ENCODE measurements at regions not wholly inside any gene's neighbourhood (a gene's known extent, or its start where the extent isn't known, plus 50 kb on each side); places are given as distances from the start of the nearest gene placed in this dataset.

DNA sequence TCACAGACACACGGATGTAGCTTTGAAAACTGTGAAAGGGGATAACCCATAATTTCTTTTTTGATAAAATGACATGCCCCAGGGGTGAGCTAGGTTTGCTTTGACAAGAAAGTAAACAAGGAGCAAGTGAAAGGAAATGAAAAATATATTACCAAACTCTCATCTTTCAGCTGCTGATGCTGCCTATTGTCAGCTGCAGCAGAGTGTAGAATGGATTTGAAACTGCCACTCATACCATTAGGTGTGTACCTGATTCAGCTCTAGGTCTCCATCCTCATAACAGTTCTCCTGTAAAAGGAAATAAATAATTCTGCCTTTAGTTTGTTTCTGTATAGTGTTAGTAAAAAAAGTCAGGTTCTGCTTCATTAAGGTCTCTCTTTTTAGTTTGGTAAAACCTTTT is 415.1 kb upstream of the MARCKS start:
- H3K27ac ChIP-seq, result no peak overlapping the region
- TF ChIP-seq, protein P1, sequence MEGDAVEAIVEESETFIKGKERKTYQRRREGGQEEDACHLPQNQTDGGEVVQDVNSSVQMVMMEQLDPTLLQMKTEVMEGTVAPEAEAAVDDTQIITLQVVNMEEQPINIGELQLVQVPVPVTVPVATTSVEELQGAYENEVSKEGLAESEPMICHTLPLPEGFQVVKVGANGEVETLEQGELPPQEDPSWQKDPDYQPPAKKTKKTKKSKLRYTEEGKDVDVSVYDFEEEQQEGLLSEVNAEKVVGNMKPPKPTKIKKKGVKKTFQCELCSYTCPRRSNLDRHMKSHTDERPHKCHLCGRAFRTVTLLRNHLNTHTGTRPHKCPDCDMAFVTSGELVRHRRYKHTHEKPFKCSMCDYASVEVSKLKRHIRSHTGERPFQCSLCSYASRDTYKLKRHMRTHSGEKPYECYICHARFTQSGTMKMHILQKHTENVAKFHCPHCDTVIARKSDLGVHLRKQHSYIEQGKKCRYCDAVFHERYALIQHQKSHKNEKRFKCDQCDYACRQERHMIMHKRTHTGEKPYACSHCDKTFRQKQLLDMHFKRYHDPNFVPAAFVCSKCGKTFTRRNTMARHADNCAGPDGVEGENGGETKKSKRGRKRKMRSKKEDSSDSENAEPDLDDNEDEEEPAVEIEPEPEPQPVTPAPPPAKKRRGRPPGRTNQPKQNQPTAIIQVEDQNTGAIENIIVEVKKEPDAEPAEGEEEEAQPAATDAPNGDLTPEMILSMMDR (conservative IDR thresholded peaks at IDR 0.05), result no peak
- no peak for TF ChIP-seq ZFX (IDR thresholded peaks at IDR 0.05)

DNA sequence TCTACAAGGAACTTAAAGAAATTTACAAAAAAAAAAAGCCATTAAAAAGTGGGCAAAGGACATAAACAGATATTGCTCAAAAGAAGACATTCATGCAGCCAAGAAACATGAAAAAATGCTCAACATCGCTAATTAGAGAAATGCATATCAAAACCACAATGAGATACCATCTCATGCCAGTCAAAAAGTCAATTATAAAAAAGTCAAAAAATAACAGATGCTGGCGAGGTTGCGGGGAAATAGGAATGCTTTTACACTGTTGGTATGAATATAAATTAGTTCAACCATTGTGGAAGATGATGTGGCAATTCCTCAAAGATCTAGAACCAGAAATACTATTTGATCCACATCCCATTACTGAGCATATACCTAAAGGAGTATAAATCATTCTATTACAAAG is 411.9 kb upstream of the MARCKS start:
- H3K27ac ChIP-seq, result no peak overlapping the region
- TF ChIP-seq ZFX (IDR thresholded peaks at IDR 0.05), result no peak

DNA sequence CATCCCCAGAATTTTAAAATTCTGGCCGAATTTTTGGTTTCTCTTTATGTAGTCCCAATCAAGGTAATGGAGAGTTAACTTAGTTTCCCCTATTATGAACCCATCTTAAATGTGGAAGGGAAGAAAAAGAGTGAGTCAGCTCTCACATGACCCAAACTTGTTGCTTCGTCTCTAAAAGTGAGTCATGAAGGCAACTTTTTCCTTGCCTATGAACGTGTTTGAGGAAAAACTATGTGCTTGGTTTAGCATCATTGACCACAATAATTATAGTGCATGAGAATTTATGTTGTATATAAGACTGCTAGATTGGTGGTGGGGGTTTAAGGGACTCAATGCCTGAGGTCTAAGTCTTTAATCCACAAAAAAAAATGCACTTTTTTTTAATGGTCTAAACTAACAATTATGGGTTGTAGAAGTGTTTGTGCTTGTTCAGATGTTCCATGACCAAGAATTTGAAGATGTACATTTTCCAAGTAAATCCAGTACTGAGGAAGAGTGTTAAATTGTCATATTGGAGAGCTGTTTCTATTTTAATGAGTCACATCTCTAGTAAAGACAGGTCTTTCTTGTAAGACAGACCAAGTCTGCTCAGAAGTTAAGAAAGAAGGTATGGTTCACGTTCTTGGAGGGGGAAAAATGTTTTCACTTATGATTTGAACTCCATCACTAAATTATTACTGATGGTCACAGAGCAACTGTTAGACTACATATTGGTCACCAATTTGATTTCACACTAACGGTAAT is 409.9 kb upstream of the MARCKS start:
- TF ChIP-seq ZFX (IDR thresholded peaks at IDR 0.05), result no peak
- TF ChIP-seq, protein P1 (conservative IDR thresholded peaks at IDR 0.05), result no peak
- no peak overlapping the region for H3K27ac ChIP-seq

DNA sequence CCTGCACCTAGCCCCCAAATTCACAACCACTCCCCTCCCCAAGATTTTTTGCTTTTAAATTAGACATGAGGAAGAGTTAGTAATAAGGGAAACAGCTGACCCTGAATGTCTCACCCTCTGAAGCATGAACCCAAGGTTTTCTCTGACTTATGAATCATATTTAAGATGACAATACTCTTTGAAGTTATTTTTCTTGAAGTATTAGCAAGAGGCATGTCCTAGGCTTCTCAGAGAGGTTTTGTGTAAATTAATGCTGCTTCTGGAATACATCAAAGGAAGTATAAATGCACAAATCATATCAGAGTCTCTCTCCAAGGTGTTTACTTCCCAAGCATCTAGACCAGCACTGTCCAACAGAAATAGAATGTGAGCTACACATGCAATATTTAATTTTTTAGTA is 408.1 kb upstream of the MARCKS start:
- no peak for TF ChIP-seq ZFX (IDR thresholded peaks at IDR 0.05)
- TF ChIP-seq, protein P1 (conservative IDR thresholded peaks at IDR 0.05), result no peak
- H3K27ac ChIP-seq, result no peak overlapping the region

DNA sequence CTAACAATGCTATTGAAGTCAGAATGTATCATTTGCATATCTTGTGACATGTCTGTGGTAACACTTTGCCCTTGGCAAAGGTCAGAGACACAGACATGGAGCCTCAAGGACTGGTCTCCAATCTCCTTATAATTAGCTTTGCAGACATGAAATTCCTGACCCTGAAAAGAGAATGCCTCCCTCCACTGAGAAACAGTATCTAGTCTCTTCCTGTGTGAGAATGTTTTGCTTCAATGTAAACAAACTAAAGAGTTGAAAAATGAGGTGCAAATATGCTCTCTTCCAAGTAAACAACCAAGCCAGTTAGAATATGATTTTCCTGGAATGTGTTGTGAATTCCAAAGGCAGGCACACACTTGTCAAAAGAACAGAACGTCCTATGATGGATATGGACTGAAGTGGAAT is 407.1 kb upstream of the MARCKS start:
- no peak overlapping the region for H3K27ac ChIP-seq
- TF ChIP-seq ZFX (IDR thresholded peaks at IDR 0.05), result no peak
- TF ChIP-seq, protein P1 (conservative IDR thresholded peaks at IDR 0.05), result no peak

DNA sequence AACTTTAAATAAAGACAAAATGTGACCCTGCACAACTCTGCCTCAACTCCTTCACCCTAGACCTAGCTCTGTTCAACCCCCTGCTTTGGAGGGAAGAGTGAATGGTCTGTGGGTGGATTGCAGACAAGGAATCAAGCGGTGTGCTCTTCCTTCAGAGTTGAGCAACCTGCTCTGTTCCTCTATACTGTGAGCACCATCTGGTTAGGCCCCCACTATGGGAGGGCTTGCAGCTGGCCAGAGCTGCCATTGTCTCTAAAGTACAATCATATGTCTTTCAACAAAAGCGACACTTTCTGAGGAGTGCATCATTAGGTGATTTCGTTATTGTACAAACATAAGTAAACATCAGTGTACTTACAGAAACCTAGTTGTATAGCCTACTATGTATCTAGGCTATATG is 406.1 kb upstream of the MARCKS start:
- no peak overlapping the region for H3K27ac ChIP-seq
- TF ChIP-seq ZFX (IDR thresholded peaks at IDR 0.05), result no peak
- TF ChIP-seq, protein P1 (conservative IDR thresholded peaks at IDR 0.05), result no peak

DNA sequence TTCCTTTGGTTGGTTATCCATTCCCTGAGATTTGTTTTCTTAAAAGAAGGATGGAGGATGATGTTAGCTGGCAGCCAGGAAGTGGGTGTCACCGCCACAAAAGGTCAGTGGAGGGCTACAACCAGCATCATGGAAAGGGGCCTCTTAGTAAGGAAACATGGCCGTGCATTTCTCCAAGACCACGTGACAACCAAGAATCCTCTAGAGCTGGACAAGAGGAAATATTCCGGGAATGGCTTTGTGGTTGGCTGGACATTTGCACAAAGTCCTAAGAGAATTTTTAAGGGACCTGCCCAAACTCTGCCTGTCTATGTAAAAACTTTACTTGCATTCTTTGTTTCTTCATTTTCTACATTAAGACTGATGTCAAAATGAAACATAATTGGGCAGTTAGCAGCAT is 399.9 kb upstream of the MARCKS start:
- no peak overlapping the region for H3K27ac ChIP-seq
- no peak for TF ChIP-seq ZFX (IDR thresholded peaks at IDR 0.05)
- TF ChIP-seq, protein P1 (conservative IDR thresholded peaks at IDR 0.05), result no peak

DNA sequence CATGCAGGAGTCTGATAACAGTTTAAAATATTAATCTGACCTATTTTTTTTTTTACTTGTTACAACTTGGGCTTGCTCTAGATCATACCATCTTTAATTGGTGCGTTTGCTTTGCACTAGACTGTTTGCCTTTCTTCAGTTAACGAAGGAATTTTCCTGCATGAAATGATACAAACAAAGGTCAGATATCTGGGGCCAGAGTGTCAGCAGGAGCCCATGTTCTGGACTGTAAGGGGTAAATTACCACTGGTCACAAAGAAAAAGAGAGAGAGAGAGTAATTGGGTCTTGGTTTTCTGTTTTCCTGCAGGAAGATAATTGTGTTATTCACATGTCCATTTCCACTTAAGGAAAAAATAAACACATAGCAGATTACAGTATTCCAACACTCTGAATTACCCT is 399.4 kb upstream of the MARCKS start:
- no peak overlapping the region for H3K27ac ChIP-seq

More for the DNA sequence above, 399.4 kb upstream of the MARCKS start:
- TF ChIP-seq ZFX (IDR thresholded peaks at IDR 0.05), result no peak
- TF ChIP-seq, protein P1 (conservative IDR thresholded peaks at IDR 0.05), result no peak

Measured in C4-2B (cell line).